AG04450 (cell line): ENCODE measurements at regions not wholly inside any gene's neighbourhood (a gene's known extent, or its start where the extent isn't known, plus 50 kb on each side); places are given as distances from the start of the nearest gene placed in this dataset.

Source experiments
- CTCF ChIA-PET: fragments of 300-600, 350-600 bp; formaldehyde crosslinking; extraction: SDS; loops from one replicate; lab custom pipeline; 2022; ENCODE audit warnings: antibody characterized with exemption, inconsistent platforms; lab: Charles Lee
- POLR2A ChIA-PET: fragments of 350-600 bp; formaldehyde crosslinking; extraction: SDS; loops from one replicate; lab custom pipeline; 2021; ENCODE audit warnings: antibody characterized with exemption, inconsistent platforms; lab: Yijun Ruan, JAX
- DNase-seq: peaks from one replicate; pipeline ENCODE4 v3.0.0-alpha.2; 2011; ENCODE audit warnings: low read depth, low spot score
- H3K27ac ChIP-seq: one replicate; pipeline ENCODE4 v1.5.1; 2012; ENCODE audit warnings: low read depth, low read length, control low read depth
- H3K27me3 ChIP-seq: one replicate; pipeline ENCODE4 v1.6.0; 2012; ENCODE audit warnings: low read length; ENCODE audit not compliant: control insufficient read depth, insufficient read depth
- H3K4me3 ChIP-seq: 2 replicates; pipeline ENCODE4 v1.5.1; 2011; ENCODE audit warnings: mild to moderate bottlenecking, low read depth, low read length, control low read depth
- H3K9me3 ChIP-seq: 2 replicates; pipeline ENCODE4 v1.5.1; 2012; ENCODE audit warnings: low read length; ENCODE audit not compliant: control insufficient read depth, insufficient read depth
- CTCF ChIP-seq: IDR thresholded peaks from 2 replicates; pipeline ENCODE4 v1.5.1; 2011; ENCODE audit warnings: low read depth, low read length, control low read depth, inconsistent platforms

- CTCF ChIA-PET = interaction anchor here (1.0 to 1.5 kb wide), 2 partner anchors 15 to 526 kb away, joined by 3 read pairs; no protein-coding TSS in a partner anchor
- no peak overlapping the region for H3K4me3 ChIP-seq
- DNase-seq = no peak
- no peak overlapping the region for H3K27ac ChIP-seq
- no peak for TF ChIP-seq CTCF
- H3K27me3 ChIP-seq = peaks cover 2% of the 10 kb centered on the region
- POLR2A ChIA-PET = interaction anchor here (0.6 kb wide), 1 partner anchor 204 kb away, joined by 3 read pairs; no protein-coding TSS in a partner anchor
- H3K9me3 ChIP-seq = no peaks in the 10 kb centered on the region; the same call in 1 of the 2 replicates
Measured at GRCh38 chr6:100138346-100139022, 144.5 kb upstream of the MCHR2 start.

- ChIA-PET POLR2A (no interaction called here), CTCF (interaction anchor here (1.0 to 1.5 kb wide), 2 partner anchors 16 to 526 kb away, joined by 3 read pairs; no protein-coding TSS in a partner anchor)
- no peak for DNase-seq
- Histone ChIP-seq H3K27me3 (peaks cover 2% of the 10 kb centered on the region), H3K4me3 (no peak overlapping the region), H3K9me3 (no peaks in the 10 kb centered on the region; the same call in 1 of the 2 replicates), H3K27ac (no peak overlapping the region)
- TF ChIP-seq CTCF = no peak
Measured at GRCh38 chr6:100137759-100138158, 143.7 kb upstream of the MCHR2 start.

GRCh38 chr6:100136590-100136989 lies 142.6 kb upstream of the MCHR2 start:
- peaks cover 7% of the 10 kb centered on the region for H3K27me3 ChIP-seq
- no peak overlapping the region for H3K4me3 ChIP-seq
- ChIA-PET POLR2A (no interaction called here), CTCF (no interaction called here)
- no peak overlapping the region for H3K27ac ChIP-seq
- no peak for TF ChIP-seq CTCF
- no peak for DNase-seq
- H3K9me3 ChIP-seq = no peaks in the 10 kb centered on the region; the same call in 1 of the 2 replicates

- no peak for DNase-seq
- Histone ChIP-seq H3K4me3 (no peak overlapping the region), H3K27ac (no peak overlapping the region), H3K9me3 (no peaks in the 10 kb centered on the region; the same call in 1 of the 2 replicates), H3K27me3 (peaks cover 8% of the 10 kb centered on the region)
- ChIA-PET CTCF (no interaction called here), POLR2A (no interaction called here)
- no peak for TF ChIP-seq CTCF
Measured at GRCh38 chr6:100135977-100136376, 142.0 kb upstream of the MCHR2 start.

GRCh38 chr6:100134703-100135102 lies 140.7 kb upstream of the MCHR2 start:
- no peaks in the 10 kb centered on the region; the same call in 1 of the 2 replicates for H3K9me3 ChIP-seq
- no peak overlapping the region for H3K4me3 ChIP-seq
- no peak for TF ChIP-seq CTCF
- POLR2A ChIA-PET = no interaction called here
- no peak overlapping the region for H3K27ac ChIP-seq
- DNase-seq = no peak
- CTCF ChIA-PET = no interaction called here
- H3K27me3 ChIP-seq = peaks cover 10% of the 10 kb centered on the region
